SJSA1 (cell line): ENCODE measurements at regions not wholly inside any gene's neighbourhood (a gene's known extent, or its start where the extent isn't known, plus 50 kb on each side); places are given as distances from the start of the nearest gene placed in this dataset.
"Not testable (repeated sequence)": the region's sequence is repeated elsewhere in the genome, so short reads cannot be mapped to it uniquely, and the experiment has no call there.

ENCODE experiments used
- DNase-seq, 2 experiments: peaks; one replicate each; pipeline ENCODE4 v3.0.0-alpha.2; 2015 to 2020; ENCODE audit warnings: low spot score in 2 of 2, low read depth in 1 of 2
- H3K27ac ChIP-seq: fragments of 250-450 bp; sonication (Bioruptor Pico); 2 replicates; pipeline ENCODE4 v1.5.1; 2020; ENCODE audit warnings: mild to moderate bottlenecking, moderate library complexity
- H3K27me3 ChIP-seq: fragments of 250-450 bp; sonication (Bioruptor Pico); replicated peaks from 2 replicates; pipeline ENCODE4 v1.5.1; 2020; ENCODE audit warnings: mild to moderate bottlenecking, moderate library complexity
- H3K36me3 ChIP-seq: fragments of 250-450 bp; sonication (Bioruptor Pico); 2 replicates; pipeline ENCODE4 v1.5.1; 2020; ENCODE audit warnings: mild to moderate bottlenecking
- H3K4me1 ChIP-seq: fragments of 250-450 bp; sonication (Bioruptor Pico); replicated peaks from 2 replicates; pipeline ENCODE4 v1.6.1; 2021; ENCODE audit warnings: mild to moderate bottlenecking
- H3K4me3 ChIP-seq: fragments of 250-450 bp; sonication (Bioruptor Pico); 2 replicates; pipeline ENCODE4 v1.5.1; 2020; ENCODE audit warnings: mild to moderate bottlenecking
- H3K9me3 ChIP-seq: fragments of 250-450 bp; sonication (Bioruptor Pico); replicated peaks from 2 replicates; pipeline ENCODE4 v1.5.1; 2020; ENCODE audit warnings: mild to moderate bottlenecking

DNA sequence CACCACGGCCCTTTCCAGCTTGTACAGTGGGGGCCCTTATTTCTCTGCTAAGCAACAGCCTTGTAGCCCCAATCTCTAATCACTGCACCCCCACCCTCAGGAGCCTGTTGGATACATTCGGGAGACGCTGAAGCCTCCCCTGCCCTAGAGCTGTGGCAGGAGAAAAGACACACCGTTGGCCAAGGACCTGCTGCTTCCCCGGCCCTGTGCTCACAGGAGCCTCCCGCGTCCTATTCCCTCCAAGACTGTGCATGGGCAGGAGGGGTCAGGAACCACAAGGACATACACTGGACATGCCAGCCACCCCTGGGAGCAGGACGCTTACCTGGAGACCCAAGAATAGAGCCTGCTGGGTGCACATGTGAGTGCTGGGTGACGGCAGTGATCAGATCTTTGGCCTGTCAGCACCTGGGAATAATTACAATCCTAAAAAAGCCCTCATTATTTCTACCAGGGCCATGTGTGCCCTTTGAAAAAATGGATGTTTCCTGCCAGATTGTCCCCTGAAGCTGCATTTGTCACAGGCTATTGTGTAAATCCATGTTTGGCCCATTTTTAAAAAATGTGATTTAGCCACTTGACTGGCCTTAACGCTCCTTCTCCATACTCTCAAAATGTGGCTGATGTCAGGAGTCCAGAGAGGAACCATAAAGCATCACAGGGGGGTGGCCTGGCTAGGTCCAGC, 590.6 kb downstream of the MATN1 start:
- no peaks in the 10 kb centered on the region for H3K9me3 ChIP-seq
- H3K36me3 ChIP-seq = no peaks in the 10 kb centered on the region
- DNase-seq = no peak
- H3K4me3 ChIP-seq = no peak overlapping the region
- peaks cover 15% of the 10 kb centered on the region; the same call in 1 of the 2 replicates for H3K27me3 ChIP-seq
- H3K27ac ChIP-seq = no peak overlapping the region
- H3K4me1 ChIP-seq = no peaks in the 10 kb centered on the region

- not testable (repeated sequence) for DNase-seq, H3K4me1 ChIP-seq, H3K9me3 ChIP-seq, H3K4me3 ChIP-seq, H3K27ac ChIP-seq, H3K36me3 ChIP-seq
- peaks cover 10% of the 10 kb centered on the region; the same call in 1 of the 2 replicates for H3K27me3 ChIP-seq
Measured at GRCh38 chr1:30130566-30130965, 592.8 kb downstream of the MATN1 start.

GRCh38 chr1:30130099-30130498, 593.3 kb downstream of the MATN1 start:
- no peaks in the 10 kb centered on the region for H3K9me3 ChIP-seq
- H3K36me3 ChIP-seq = no peaks in the 10 kb centered on the region
- H3K4me3 ChIP-seq = no peak overlapping the region
- peaks cover 10% of the 10 kb centered on the region; the same call in 1 of the 2 replicates for H3K27me3 ChIP-seq
- H3K27ac ChIP-seq = no peak overlapping the region
- no peaks in the 10 kb centered on the region for H3K4me1 ChIP-seq
- no peak for DNase-seq

DNA sequence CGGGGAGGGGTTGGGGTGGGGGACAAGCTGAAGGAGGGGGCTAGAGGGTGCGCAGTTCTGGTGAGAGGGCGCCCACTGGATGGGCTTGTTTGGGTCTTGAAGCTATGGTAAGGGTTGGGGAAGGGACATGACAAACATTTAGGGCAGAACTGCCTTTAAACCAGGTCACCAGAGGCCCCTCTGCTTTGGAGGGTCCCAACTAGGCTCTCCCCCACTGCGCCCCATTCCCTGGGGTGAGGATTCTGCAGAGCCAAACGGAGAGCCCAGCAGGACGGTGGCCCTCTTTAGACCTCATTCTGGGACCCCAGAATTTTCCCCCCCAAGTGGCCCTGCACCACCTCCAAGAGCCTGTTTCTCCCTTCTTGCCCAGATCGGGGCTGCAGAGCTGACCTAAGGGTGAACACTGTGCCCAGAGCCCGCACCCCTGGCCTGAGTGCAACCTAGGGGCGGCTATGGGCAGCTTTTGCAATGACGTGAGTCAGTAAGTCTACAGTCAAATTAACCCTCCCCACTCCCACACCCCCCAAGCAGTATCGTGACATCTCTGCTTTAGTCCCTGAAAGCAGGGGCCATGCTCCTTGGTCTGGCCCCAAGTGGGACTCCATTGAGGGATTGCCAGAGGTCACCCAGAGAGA, 593.8 kb downstream of the MATN1 start:
- Histone ChIP-seq H3K4me1 (no peaks in the 10 kb centered on the region), H3K36me3 (no peaks in the 10 kb centered on the region), H3K4me3 (no peak overlapping the region), H3K9me3 (no peaks in the 10 kb centered on the region), H3K27me3 (peaks cover 10% of the 10 kb centered on the region; the same call in 1 of the 2 replicates), H3K27ac (no peak overlapping the region)
- DNase-seq = no peak

DNA sequence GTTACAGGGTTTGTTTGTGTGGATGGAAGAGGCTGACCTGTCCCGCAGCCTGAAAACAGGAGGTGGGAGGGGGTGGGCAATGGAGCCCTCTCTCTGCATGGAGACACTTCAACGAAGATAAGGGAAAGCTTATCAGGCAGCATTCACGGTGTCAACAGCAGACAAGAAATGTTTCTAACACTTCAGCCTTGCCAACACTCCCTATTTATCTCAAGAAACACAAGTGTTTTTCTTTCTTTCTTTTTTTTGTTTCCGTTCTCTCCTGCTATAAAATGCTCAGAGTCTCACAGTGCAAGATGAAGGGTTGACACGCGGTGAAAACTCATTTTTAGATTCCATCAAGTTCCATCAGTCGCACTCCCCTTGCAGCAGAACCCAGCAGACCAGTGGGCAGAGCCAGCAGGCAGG, 594.4 kb downstream of the MATN1 start:
- no peak overlapping the region for H3K27ac ChIP-seq
- peaks cover 10% of the 10 kb centered on the region; the same call in 1 of the 2 replicates for H3K27me3 ChIP-seq
- no peaks in the 10 kb centered on the region for H3K9me3 ChIP-seq
- no peaks in the 10 kb centered on the region for H3K36me3 ChIP-seq
- no peak for DNase-seq
- H3K4me3 ChIP-seq = no peak overlapping the region
- no peaks in the 10 kb centered on the region for H3K4me1 ChIP-seq

DNA sequence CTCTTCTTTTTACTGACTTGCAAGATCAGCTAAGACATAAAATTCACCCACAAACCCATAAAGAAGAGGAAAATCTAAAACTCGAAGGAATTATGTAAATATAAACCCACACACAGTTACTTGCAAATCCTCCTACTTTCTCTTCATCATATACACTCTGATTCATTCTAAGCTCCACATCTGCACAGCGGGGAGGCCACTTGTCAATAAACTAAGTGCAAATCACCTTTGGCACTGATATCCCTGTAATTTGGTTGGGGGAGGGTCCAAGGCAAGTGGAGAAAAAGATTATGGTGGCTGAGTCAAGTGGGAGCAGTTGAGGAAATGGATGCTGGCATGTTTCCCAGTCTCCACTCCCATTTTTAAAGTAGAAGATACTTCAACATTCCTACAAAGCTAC, 596.5 kb downstream of the MATN1 start:
- H3K4me1 ChIP-seq = no peaks in the 10 kb centered on the region
- no peaks in the 10 kb centered on the region for H3K36me3 ChIP-seq
- DNase-seq = no peak
- H3K9me3 ChIP-seq = no peaks in the 10 kb centered on the region
- peaks cover 12% of the 10 kb centered on the region; the same call in 1 of the 2 replicates for H3K27me3 ChIP-seq
- no peak overlapping the region for H3K27ac ChIP-seq
- no peak overlapping the region for H3K4me3 ChIP-seq

DNA sequence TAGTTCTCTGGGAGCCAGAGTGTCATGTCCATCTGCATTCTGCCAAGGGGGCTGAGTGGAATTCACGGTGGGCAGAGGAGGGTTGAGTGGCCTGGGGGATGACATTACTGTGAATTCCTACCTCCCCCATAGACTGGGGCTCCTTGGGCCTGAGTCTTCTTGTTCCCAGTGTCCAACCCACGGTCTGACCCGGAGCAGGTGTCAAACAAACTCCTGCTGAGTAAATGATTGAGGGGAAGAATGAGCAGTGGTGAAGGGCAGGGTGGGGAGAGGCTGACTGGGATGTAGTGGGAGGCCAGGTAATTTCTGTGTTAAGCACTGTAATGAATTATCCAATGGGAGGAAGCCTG, 597.6 kb downstream of the MATN1 start:
- no peak for DNase-seq
- no peaks in the 10 kb centered on the region for H3K4me1 ChIP-seq
- H3K9me3 ChIP-seq = no peaks in the 10 kb centered on the region
- no peak overlapping the region for H3K27ac ChIP-seq
- no peak overlapping the region for H3K4me3 ChIP-seq
- H3K36me3 ChIP-seq = no peaks in the 10 kb centered on the region
- peaks cover 4% of the 10 kb centered on the region; the same call in 1 of the 2 replicates for H3K27me3 ChIP-seq

DNA sequence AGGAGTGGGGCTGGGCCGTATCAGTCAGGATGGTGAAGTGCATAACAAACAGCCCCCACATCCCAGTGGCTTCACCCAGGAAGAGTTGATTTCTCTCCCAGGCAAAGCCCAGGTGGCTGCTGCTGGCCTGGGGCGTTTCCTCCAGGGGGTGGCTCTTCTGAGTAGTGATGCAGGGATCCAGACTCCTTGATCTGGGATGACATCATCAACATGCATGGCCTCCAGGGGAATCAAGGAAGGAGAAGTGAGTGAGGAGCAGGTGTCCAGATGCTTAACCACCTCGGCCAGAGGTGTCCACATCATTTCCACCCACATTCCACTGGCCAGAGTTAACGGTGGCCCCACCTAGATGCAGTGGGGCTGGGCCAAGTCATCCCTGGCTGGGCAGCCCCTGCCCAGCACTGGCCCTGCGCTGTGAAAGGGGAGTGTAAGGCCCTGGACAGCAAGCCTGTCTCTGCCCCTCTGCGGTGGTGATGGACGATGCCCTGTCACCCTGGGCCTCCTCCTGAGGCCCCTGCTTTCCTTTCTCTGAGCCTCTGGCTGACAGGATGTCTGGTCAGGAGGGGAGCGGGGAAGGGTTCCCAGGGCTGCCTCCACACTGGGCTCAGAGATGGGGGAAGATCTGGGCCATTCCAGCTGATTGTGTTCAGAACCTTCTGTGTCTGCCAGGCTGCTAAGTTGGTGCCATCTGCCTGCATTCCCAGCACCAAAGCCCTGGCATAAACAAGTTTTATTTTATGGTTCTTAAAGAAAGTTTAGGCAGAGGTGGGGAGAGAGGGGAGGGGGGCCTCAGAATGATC, 598.2 kb downstream of the MATN1 start:
- Histone ChIP-seq H3K27me3 (0 out of 2 replicates have a peak, but pooled peaks cover 3% of the 10 kb centered on the region), H3K27ac (no peak overlapping the region), H3K9me3 (no peaks in the 10 kb centered on the region), H3K4me3 (no peak overlapping the region), H3K36me3 (no peaks in the 10 kb centered on the region), H3K4me1 (no peaks in the 10 kb centered on the region)
- no peak for DNase-seq

DNA sequence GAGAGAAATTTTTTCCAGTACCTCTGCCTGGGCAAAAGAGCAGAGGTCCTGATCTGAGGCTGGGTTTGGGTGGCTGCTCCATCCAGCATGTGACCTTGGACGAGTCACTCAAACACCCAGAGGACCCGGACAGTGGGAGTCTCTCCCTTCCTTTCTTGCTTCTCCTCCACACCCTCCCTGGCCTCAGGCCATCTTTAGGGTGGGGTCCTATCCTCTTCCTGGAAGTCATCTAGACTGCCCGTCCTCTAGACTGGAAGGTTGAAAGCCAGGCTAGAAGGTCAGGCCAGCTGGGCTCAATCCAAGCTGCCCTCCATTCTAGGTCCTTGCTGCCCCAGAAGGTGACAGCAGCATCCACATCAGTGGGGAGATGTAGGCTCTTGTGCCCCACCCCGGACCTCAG, 599.5 kb downstream of the MATN1 start:
- H3K4me3 ChIP-seq = no peak overlapping the region
- no peak for DNase-seq
- H3K27ac ChIP-seq = no peak overlapping the region
- H3K27me3 ChIP-seq = 0 out of 2 replicates have a peak, but pooled peaks cover 3% of the 10 kb centered on the region
- no peaks in the 10 kb centered on the region for H3K9me3 ChIP-seq
- no peaks in the 10 kb centered on the region for H3K36me3 ChIP-seq
- H3K4me1 ChIP-seq = no peaks in the 10 kb centered on the region

GRCh38 chr1:30123036-30123435, 600.3 kb downstream of the MATN1 start:
- no peak for DNase-seq
- H3K9me3 ChIP-seq = no peaks in the 10 kb centered on the region
- H3K27ac ChIP-seq = no peak overlapping the region
- H3K4me1 ChIP-seq = no peaks in the 10 kb centered on the region
- H3K4me3 ChIP-seq = no peak overlapping the region
- 0 out of 2 replicates have a peak, but pooled peaks cover 3% of the 10 kb centered on the region for H3K27me3 ChIP-seq
- H3K36me3 ChIP-seq = no peaks in the 10 kb centered on the region

DNA sequence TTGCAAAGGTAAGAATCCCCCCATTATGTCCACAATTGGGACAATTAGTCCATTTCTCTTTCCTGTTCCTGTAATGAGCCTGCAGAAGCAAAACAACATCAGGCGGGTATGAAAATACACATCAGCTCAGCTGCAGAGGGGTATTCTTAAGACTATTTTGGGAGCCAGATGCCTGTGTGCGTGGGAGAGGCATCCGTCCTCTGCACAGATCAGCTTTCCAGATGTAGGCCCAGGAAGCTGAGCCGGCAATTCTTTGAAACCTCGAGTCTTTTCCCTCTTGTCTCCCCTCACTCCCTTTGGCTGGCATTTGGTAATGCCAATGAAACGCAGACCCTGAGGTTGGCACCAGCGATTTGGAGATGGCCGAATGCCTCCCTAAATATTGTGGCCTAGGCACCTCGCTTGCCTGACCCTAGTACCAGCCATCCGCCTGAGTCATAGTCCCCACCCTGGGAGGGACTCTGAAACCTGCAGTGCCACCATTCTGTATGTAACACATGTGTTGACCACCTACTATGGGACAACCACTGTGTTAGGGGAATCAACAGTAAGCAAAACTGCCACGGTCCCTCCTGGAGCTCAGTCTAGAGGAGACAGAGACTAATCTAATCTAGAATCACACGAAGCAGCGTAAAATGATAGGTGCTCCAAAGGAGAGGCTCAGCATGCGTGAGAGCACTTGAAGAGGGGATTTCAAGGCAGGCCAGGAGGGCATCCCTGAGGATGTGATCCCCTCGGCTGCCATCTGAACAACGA, 603.0 kb downstream of the MATN1 start:
- no peak overlapping the region for H3K4me3 ChIP-seq
- H3K27me3 ChIP-seq = 0 out of 2 replicates have a peak, but pooled peaks cover 3% of the 10 kb centered on the region
- no peaks in the 10 kb centered on the region for H3K9me3 ChIP-seq
- DNase-seq = no peak
- H3K27ac ChIP-seq = no peak overlapping the region
- H3K36me3 ChIP-seq = no peaks in the 10 kb centered on the region
- no peaks in the 10 kb centered on the region for H3K4me1 ChIP-seq

- H3K27me3 ChIP-seq = 0 out of 2 replicates have a peak, but pooled peaks cover 3% of the 10 kb centered on the region
- H3K9me3 ChIP-seq = no peaks in the 10 kb centered on the region
- no peak for DNase-seq
Measured at GRCh38 chr1:30117685-30118084, 605.7 kb downstream of the MATN1 start.

DNA sequence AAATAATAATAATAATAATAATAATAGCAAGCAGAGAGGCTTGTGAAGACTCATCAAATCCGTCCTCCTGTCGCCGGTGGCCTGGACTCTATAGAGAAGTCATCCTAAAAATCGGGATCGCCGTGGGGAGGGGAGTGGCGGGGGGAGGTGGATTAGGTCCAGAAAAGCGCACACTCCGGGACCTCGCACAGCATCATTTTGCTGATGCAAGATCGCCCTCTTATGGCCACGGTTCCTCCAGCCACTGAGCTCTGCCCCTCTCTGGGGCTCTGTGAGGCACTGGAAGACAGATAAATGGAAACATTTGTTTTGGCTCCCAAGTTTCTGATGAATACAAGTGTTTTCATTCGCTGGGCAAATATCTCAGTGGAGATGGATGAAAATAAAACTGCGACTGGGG, 612.0 kb downstream of the MATN1 start:
- peak; percentile 29 to 52 for DNase-seq
- Histone ChIP-seq H3K36me3 (no peaks in the 10 kb centered on the region), H3K4me3 (no peak overlapping the region), H3K4me1 (no peaks in the 10 kb centered on the region), H3K27me3 (peaks cover 41% of the 10 kb centered on the region), H3K9me3 (no peaks in the 10 kb centered on the region), H3K27ac (no peak overlapping the region)

More at GRCh38 chr1:30117685-30118084, 605.7 kb downstream of the MATN1 start:
- H3K36me3 ChIP-seq = no peaks in the 10 kb centered on the region
- no peaks in the 10 kb centered on the region for H3K4me1 ChIP-seq
- no peak overlapping the region for H3K4me3 ChIP-seq
- H3K27ac ChIP-seq = no peak overlapping the region
